WTC11 (cell line): ENCODE measurements at regions not wholly inside any gene's neighbourhood (a gene's known extent, or its start where the extent isn't known, plus 50 kb on each side); places are given as distances from the start of the nearest gene placed in this dataset.
"Not testable (repeated sequence)": the region's sequence is repeated elsewhere in the genome, so short reads cannot be mapped to it uniquely, and the experiment has no call there.

Experiments used
- ATAC-seq: fragments of 200-7000 bp; cut with Tn5 transposase; 2 replicates; pipeline ENCODE4 v1.10.0; 2021; ENCODE audit warnings: mild to moderate bottlenecking, moderate library complexity
- CTCF ChIA-PET: fragments of 300-600 bp; sonication (Branson Sonifier 250); formaldehyde crosslinking; loops from one replicate; lab custom pipeline; 2021; ENCODE audit warnings: antibody characterized with exemption; lab: Charles Lee
- POLR2A ChIA-PET: fragments of 350-600 bp; sonication (Branson Sonifier 250); formaldehyde crosslinking; loops from one replicate; lab custom pipeline; 2021; ENCODE audit warnings: antibody characterized with exemption; lab: Charles Lee
- DNase-seq: peaks from one replicate; pipeline ENCODE4 v3.0.0; 2021; ENCODE audit warnings: low spot score
- H3K27ac Mint-ChIP-seq: 2 replicates; pipeline ENCODE4 v1.8.0; 2021; ENCODE audit warnings: mixed read lengths
- H3K27me3 Mint-ChIP-seq: 2 replicates; pipeline ENCODE4 v1.8.0; 2021; ENCODE audit warnings: low read depth, mild to moderate bottlenecking, moderate library complexity, mixed read lengths
- H3K36me3 Mint-ChIP-seq: 2 replicates; pipeline ENCODE4 v1.8.0; 2021; ENCODE audit warnings: mixed read lengths
- H3K4me1 Mint-ChIP-seq: 2 replicates; pipeline ENCODE4 v1.8.0; 2022; ENCODE audit warnings: mixed read lengths
- H3K4me3 Mint-ChIP-seq: 2 replicates; pipeline ENCODE4 v1.8.0; 2021; ENCODE audit warnings: mild to moderate bottlenecking, moderate library complexity, mixed read lengths
- H3K9me3 Mint-ChIP-seq: 2 replicates; pipeline ENCODE4 v1.8.0; 2021; ENCODE audit warnings: mixed read lengths
- ATF1 ChIP-seq: sonication (generic); formaldehyde crosslinking; IDR thresholded peaks from 2 replicates; pipeline ENCODE4 v1.8.1; 2023; ENCODE audit warnings: mild to moderate bottlenecking, moderate library complexity, missing genetic modification reagents
- JAZF1 ChIP-seq: fragments of 250-450 bp; sonication (Bioruptor Pico); IDR thresholded peaks from 2 replicates; pipeline ENCODE4 v1.9.0; 2021; ENCODE audit warnings: moderate library complexity, mild to moderate bottlenecking, inconsistent platforms
- MXD4 ChIP-seq: fragments of 250-450 bp; sonication (Bioruptor Pico); IDR thresholded peaks from 2 replicates; pipeline ENCODE4 v1.8.0; 2021; ENCODE audit warnings: mild to moderate bottlenecking, moderate library complexity, borderline replicate concordance
- SMAD3 ChIP-seq: sonication (generic); formaldehyde crosslinking; IDR thresholded peaks from 2 replicates; pipeline ENCODE4 v1.8.0; 2022; ENCODE audit warnings: missing genetic modification reagents, mild to moderate bottlenecking, borderline replicate concordance
- TCF7 ChIP-seq: sonication (generic); formaldehyde crosslinking; IDR thresholded peaks from 2 replicates; pipeline ENCODE4 v1.8.0; 2022; ENCODE audit warnings: mild to moderate bottlenecking, low read depth, missing genetic modification reagents, moderate library complexity
- TEAD1 ChIP-seq: sonication (generic); formaldehyde crosslinking; IDR thresholded peaks from 2 replicates; pipeline ENCODE4 v1.8.0; 2022; ENCODE audit warnings: mild to moderate bottlenecking, missing genetic modification reagents
- ZMAT4 ChIP-seq: fragments of 250-450 bp; sonication (Bioruptor Pico); IDR thresholded peaks from 2 replicates; pipeline ENCODE4 v1.9.0; 2021; ENCODE audit warnings: mild to moderate bottlenecking
- ZNF232 ChIP-seq: sonication (generic); formaldehyde crosslinking; IDR thresholded peaks from 2 replicates; pipeline ENCODE4 v1.8.0; 2022; ENCODE audit warnings: mild to moderate bottlenecking, missing genetic modification reagents
- ZNF263 ChIP-seq: sonication (generic); formaldehyde crosslinking; IDR thresholded peaks from 2 replicates; pipeline ENCODE4 v1.8.1; 2022; ENCODE audit warnings: low read depth, mild to moderate bottlenecking, moderate library complexity, missing genetic modification reagents
- ZNF396 ChIP-seq: fragments of 250-450 bp; sonication (Bioruptor Pico); IDR thresholded peaks from 2 replicates; pipeline ENCODE4 v1.8.0; 2021; ENCODE audit warnings: mild to moderate bottlenecking, moderate library complexity, borderline replicate concordance
- ZNF532 ChIP-seq: fragments of 250-450 bp; sonication (Bioruptor Pico); IDR thresholded peaks from 2 replicates; pipeline ENCODE4 v1.9.0; 2021; ENCODE audit warnings: mild to moderate bottlenecking, borderline replicate concordance
- TF ChIP-seq, protein P1 (sequence below): sonication (generic); formaldehyde crosslinking; IDR thresholded peaks from 2 replicates; pipeline ENCODE4 v1.8.0; 2022; ENCODE audit warnings: mild to moderate bottlenecking, missing genetic modification reagents
- TF ChIP-seq, protein P2 (sequence below): sonication (generic); formaldehyde crosslinking; IDR thresholded peaks from 2 replicates; pipeline ENCODE4 v1.8.1; 2023; ENCODE audit warnings: mild to moderate bottlenecking, moderate library complexity, missing genetic modification reagents
- TF ChIP-seq, protein P3 (sequence below): sonication (generic); formaldehyde crosslinking; IDR thresholded peaks from 2 replicates; pipeline ENCODE4 v1.8.0; 2023; ENCODE audit warnings: missing genetic modification reagents, mild to moderate bottlenecking, borderline replicate concordance
- TF ChIP-seq, protein P4 (sequence below): fragments of 250-450 bp; sonication (Bioruptor Pico); IDR thresholded peaks from 2 replicates; pipeline ENCODE4 v1.9.0; 2021; ENCODE audit warnings: moderate library complexity, mild to moderate bottlenecking, inconsistent platforms, borderline replicate concordance
- TF ChIP-seq, protein P5 (sequence below): sonication (generic); formaldehyde crosslinking; IDR thresholded peaks from 2 replicates; pipeline ENCODE4 v1.8.1; 2022; ENCODE audit warnings: missing genetic modification reagents, borderline replicate concordance

GRCh38 chr3:104947943-104948342 is 418.8 kb upstream of the ALCAM start:
- TF ChIP-seq ZMAT4 (CRISPR knock-in tag), result no peak
- TF ChIP-seq, protein P1, sequence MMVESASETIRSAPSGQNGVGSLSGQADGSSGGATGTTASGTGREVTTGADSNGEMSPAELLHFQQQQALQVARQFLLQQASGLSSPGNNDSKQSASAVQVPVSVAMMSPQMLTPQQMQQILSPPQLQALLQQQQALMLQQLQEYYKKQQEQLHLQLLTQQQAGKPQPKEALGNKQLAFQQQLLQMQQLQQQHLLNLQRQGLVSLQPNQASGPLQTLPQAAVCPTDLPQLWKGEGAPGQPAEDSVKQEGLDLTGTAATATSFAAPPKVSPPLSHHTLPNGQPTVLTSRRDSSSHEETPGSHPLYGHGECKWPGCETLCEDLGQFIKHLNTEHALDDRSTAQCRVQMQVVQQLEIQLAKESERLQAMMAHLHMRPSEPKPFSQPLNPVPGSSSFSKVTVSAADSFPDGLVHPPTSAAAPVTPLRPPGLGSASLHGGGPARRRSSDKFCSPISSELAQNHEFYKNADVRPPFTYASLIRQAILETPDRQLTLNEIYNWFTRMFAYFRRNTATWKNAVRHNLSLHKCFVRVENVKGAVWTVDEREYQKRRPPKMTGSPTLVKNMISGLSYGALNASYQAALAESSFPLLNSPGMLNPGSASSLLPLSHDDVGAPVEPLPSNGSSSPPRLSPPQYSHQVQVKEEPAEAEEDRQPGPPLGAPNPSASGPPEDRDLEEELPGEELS, result no peak
- TF ChIP-seq, protein P2, sequence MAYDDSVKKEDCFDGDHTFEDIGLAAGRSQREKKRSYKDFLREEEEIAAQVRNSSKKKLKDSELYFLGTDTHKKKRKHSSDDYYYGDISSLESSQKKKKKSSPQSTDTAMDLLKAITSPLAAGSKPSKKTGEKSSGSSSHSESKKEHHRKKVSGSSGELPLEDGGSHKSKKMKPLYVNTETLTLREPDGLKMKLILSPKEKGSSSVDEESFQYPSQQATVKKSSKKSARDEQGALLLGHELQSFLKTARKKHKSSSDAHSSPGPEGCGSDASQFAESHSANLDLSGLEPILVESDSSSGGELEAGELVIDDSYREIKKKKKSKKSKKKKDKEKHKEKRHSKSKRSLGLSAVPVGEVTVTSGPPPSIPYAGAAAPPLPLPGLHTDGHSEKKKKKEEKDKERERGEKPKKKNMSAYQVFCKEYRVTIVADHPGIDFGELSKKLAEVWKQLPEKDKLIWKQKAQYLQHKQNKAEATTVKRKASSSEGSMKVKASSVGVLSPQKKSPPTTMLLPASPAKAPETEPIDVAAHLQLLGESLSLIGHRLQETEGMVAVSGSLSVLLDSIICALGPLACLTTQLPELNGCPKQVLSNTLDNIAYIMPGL (CRISPR knock-in tag), result no peak
- no peak for TF ChIP-seq ZNF532 (CRISPR knock-in tag)
- TF ChIP-seq TCF7 (CRISPR knock-in tag), result no peak
- no peak for TF ChIP-seq ZNF232
- TF ChIP-seq, protein P3, sequence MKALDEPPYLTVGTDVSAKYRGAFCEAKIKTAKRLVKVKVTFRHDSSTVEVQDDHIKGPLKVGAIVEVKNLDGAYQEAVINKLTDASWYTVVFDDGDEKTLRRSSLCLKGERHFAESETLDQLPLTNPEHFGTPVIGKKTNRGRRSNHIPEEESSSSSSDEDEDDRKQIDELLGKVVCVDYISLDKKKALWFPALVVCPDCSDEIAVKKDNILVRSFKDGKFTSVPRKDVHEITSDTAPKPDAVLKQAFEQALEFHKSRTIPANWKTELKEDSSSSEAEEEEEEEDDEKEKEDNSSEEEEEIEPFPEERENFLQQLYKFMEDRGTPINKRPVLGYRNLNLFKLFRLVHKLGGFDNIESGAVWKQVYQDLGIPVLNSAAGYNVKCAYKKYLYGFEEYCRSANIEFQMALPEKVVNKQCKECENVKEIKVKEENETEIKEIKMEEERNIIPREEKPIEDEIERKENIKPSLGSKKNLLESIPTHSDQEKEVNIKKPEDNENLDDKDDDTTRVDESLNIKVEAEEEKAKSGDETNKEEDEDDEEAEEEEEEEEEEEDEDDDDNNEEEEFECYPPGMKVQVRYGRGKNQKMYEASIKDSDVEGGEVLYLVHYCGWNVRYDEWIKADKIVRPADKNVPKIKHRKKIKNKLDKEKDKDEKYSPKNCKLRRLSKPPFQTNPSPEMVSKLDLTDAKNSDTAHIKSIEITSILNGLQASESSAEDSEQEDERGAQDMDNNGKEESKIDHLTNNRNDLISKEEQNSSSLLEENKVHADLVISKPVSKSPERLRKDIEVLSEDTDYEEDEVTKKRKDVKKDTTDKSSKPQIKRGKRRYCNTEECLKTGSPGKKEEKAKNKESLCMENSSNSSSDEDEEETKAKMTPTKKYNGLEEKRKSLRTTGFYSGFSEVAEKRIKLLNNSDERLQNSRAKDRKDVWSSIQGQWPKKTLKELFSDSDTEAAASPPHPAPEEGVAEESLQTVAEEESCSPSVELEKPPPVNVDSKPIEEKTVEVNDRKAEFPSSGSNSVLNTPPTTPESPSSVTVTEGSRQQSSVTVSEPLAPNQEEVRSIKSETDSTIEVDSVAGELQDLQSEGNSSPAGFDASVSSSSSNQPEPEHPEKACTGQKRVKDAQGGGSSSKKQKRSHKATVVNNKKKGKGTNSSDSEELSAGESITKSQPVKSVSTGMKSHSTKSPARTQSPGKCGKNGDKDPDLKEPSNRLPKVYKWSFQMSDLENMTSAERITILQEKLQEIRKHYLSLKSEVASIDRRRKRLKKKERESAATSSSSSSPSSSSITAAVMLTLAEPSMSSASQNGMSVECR (CRISPR knock-in tag), result no peak
- TF ChIP-seq MXD4, result no peak
- TF ChIP-seq TEAD1 (CRISPR knock-in tag), result no peak
- TF ChIP-seq SMAD3, result no peak
- TF ChIP-seq ATF1 (CRISPR knock-in tag), result no peak
- TF ChIP-seq, protein P4, sequence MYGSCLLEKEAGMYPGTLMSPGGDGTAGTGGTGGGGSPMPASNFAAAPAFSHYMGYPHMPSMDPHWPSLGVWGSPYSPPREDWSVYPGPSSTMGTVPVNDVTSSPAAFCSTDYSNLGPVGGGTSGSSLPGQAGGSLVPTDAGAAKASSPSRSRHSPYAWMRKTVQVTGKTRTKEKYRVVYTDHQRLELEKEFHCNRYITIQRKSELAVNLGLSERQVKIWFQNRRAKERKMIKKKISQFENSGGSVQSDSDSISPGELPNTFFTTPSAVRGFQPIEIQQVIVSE (CRISPR knock-in tag), result no peak
- no peak for TF ChIP-seq ZNF263 (CRISPR knock-in tag)
- TF ChIP-seq JAZF1 (CRISPR knock-in tag), result no peak
- TF ChIP-seq, protein P5, sequence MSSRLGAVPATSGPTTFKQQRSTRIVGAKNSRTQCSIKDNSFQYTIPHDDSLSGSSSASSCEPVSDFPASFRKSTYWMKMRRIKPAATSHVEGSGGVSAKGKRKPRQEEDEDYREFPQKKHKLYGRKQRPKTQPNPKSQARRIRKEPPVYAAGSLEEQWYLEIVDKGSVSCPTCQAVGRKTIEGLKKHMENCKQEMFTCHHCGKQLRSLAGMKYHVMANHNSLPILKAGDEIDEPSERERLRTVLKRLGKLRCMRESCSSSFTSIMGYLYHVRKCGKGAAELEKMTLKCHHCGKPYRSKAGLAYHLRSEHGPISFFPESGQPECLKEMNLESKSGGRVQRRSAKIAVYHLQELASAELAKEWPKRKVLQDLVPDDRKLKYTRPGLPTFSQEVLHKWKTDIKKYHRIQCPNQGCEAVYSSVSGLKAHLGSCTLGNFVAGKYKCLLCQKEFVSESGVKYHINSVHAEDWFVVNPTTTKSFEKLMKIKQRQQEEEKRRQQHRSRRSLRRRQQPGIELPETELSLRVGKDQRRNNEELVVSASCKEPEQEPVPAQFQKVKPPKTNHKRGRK, result no peak
- no peak for TF ChIP-seq ZNF396 (CRISPR knock-in tag)
- H3K27ac Mint-ChIP-seq, result no peak overlapping the region
- ATAC-seq (no peak), DNase-seq (no peak)
- H3K4me1 Mint-ChIP-seq, result no peaks in the 10 kb centered on the region
- H3K9me3 Mint-ChIP-seq, result peaks cover 11% of the 10 kb centered on the region
- no peak overlapping the region for H3K4me3 Mint-ChIP-seq
- POLR2A ChIA-PET, result no interaction called here
- CTCF ChIA-PET, result no interaction called here
- H3K27me3 Mint-ChIP-seq, result no peaks in the 10 kb centered on the region
- 0 out of 2 replicates have a peak, but pooled peaks cover 3% of the 10 kb centered on the region for H3K36me3 Mint-ChIP-seq

- H3K4me1 Mint-ChIP-seq, DNase-seq, ATAC-seq, H3K4me3 Mint-ChIP-seq, H3K36me3 Mint-ChIP-seq, CTCF ChIA-PET, H3K27ac Mint-ChIP-seq, H3K27me3 Mint-ChIP-seq, POLR2A ChIA-PET: not testable (repeated sequence)
- peaks cover 11% of the 10 kb centered on the region for H3K9me3 Mint-ChIP-seq
These were observed 416.9 kb upstream of the ALCAM start for GRCh38 chr3:104949810-104950209.
